ENCODE measurements at regions not wholly inside any gene's neighbourhood (a gene's known extent, or its start where the extent isn't known, plus 50 kb on each side); places are given as distances from the start of the nearest gene placed in this dataset.

DNA sequence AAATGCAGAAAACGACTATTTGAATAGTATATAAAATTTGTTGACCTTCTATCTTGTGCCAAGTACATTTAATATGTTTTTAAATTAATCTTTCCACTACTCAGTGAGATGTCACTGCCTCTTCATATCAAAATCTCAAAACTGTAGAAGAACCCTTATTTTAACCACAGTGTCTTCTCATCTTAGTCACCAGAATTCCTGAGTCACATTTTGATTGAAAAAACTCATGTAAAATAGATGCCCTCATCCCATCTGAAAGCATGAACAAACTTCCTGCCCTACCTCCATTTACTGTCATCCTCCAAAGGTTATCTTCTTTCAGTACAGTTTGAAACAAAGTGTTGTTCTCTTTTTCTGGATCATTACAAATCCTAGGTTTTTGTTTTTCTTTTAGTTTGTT, 1215.4 kb downstream of the PCDH9 start:
- TF ChIP-seq ZNF274 (IDR thresholded peaks at IDR 0.05; ENCODE audit: low read depth, low read length), result no peak
- no peak for TF ChIP-seq YY1 (IDR thresholded peaks at IDR 0.05; ENCODE audit: insufficient read depth, insufficient read length)
- TF ChIP-seq SUZ12 (IDR thresholded peaks at IDR 0.05; ENCODE audit: extremely low read depth, insufficient read depth, insufficient read length), result no peak
